ENCODE measurements at regions not wholly inside any gene's neighbourhood (a gene's known extent, or its start where the extent isn't known, plus 50 kb on each side); places are given as distances from the start of the nearest gene placed in this dataset.

DNA sequence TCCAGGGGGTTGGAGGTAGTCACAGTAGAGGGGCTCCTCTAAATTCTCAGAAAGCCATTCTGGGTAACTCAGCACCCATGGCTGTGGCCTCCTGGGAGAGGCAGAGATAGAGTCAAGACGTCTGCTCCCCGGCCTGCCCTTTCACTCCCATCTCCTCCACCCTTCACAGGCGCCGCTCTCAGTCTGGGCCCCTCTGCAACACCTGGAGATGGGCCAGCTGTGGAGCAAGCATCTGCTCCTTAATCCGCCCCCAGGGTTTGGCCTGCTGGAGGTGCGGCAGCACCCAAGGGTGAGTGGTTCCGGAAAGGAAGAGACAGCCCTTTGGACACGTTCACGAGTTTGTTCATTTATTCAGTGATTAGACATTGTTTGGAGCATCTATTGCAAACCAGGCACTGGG lies 271.3 kb downstream of the BMP7 start:
- no peak for DNase-seq (ENCODE audit: low read depth, low spot score)

- peak; percentile 48 for DNase-seq (ENCODE audit: low read depth, low spot score)
Measured at GRCh38 chr20:56995635-56996075, 270.8 kb downstream of the BMP7 start.

DNA sequence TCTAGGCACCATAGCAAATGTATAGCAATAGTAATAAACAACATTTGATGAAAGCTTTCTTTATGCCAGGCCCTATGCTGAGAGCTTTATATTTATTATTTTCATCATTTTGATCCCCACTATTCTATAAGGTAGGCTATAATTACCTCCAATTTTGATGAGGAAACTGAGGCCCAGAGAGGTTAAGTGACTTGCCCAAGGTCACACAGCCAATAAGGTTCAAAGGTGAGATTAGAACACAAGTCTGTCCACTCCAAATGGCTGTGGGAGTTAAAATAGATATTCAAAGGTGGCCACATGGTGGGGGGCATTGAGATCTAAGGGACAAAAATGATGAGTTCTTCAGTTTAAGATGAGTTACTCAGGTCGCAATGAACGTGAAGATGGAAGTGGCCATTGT lies 269.9 kb downstream of the BMP7 start:
- no peak for DNase-seq (ENCODE audit: low read depth, low spot score)

DNA sequence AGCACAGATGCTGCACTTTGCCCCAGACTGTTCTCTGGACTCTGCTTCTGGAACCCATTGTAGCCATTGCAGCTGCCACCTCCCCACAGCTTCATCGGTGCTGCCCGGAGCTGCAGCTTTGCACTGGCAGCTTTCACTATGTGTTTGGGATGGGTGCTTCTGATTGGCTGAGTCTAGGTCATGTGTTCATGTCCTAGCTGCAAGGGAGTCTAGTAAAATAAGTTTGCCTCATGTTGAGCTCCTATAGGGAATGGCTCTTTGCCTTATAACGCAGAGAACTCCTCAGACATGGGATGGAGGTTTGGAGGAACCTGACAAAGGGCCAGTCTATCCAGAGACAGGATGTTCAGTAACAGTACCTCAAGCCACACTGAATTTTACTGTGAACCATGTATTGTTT lies 268.0 kb downstream of the BMP7 start:
- no peak for DNase-seq (ENCODE audit: low read depth, low spot score)

DNA sequence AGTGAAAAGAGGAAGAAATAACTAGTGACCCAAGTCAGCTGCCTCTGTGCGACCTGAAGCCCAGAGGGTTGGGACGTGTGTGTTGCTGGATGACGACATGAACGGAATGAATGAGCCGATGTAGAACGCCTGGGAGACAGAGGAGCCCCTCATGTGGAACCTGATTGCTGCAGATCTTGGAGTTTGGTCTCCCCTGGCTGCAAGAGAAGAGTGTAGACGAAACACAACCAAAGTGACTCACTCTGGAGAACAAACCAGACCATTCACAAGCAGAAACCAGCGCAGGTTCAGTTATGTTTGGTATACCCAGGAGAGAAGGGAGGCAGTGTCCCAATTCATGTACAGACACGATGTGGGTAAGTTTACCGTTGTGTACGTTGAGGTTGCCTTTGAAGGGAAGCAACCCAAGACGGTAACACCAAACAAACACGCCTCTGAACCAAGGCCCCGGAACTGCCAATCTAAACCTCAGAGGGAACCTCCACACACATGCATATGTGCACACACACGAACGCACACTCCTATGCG lies 265.9 kb downstream of the BMP7 start:
- no peak for DNase-seq (ENCODE audit: low read depth, low spot score)

- no peak for DNase-seq (ENCODE audit: low read depth, low spot score)
Measured at GRCh38 chr20:57001126-57001767, 265.2 kb downstream of the BMP7 start.

GRCh38 chr20:57002066-57002570 lies 264.3 kb downstream of the BMP7 start:
- DNase-seq (ENCODE audit: low read depth, low spot score) = no peak

GRCh38 chr20:57003012-57003411 lies 263.4 kb downstream of the BMP7 start:
- no peak for DNase-seq (ENCODE audit: low read depth, low spot score)

GRCh38 chr20:57004416-57004815 lies 262.0 kb downstream of the BMP7 start:
- DNase-seq (ENCODE audit: low read depth, low spot score) = no peak

GRCh38 chr20:57004951-57005933 lies 261.2 kb downstream of the BMP7 start:
- no peak for DNase-seq (ENCODE audit: low read depth, low spot score)

DNA sequence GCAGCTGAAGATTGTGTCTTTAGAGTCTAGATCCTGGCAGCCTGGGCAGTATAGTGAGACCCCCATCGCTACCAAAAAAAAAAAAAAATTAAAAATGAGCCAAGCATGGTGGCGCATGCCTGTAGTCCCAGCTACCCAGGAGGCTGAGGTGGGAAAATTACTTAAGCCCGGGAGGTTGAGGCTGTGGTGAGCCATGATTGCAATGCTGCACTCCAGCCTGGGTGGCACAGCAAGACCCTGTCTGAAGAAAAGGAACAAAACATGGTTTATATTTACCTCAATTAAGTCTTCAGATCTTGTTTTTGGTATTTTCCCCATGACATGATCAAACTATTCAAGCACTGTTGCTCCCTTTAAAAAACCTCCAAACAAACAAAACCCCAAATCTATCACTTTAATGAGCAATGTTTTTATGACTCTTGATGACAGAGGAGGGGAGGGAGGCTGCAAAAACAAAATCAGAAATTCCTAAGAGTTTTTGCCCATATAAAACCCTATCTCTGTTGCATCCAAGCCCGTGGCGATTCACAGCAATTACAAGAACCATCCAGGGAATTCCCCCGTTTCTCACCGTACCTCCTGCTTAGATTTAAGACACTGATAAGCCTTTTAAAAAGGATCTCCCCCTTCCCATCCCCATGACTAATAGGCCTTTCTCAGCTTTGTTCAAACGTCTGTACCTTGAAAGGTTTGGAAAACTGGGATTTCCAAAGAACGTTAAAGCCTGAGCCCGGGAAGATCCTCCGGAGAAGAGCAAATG lies 259.9 kb downstream of the BMP7 start:
- peak; percentile 47 for DNase-seq (ENCODE audit: low read depth, low spot score)

DNA sequence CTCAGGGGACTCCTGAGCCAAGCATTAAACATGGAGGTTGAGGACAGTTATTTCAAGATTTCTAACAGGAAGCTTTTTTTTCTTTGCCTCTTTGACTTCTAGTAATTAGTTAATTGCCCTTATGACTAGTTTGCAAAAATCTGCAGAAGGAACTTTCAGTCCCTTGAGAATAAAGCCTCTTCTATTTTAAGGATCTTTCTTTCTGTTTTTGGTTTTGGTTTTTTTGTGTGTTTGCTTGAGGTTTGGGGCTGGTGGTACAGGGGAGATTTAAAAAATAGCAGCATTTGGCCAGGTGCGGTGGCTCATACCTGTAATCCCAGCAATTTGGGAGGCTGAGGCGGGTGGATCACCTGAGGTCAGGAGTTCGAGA lies 259.3 kb downstream of the BMP7 start:
- DNase-seq (ENCODE audit: low read depth, low spot score) = no peak

DNA sequence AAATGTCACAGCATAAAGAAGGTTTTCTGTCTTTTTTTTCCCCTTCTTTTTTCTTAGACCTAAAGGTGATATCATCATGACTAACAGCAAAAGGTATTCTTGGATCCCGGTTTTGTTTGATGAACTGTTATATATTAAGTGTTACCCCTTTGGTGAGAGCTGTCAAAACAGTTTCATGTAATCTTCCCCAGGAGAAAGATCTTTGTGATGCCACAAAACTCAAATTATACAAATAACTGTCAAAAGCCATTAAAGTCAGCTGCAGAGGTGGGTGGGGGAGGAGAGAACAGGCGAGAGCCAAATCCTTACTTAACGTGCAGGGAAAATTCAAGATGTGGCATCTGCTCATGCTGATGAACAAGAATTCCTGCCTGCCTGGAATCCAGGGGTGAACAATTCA lies 258.2 kb downstream of the BMP7 start:
- peak; percentile 33 for DNase-seq (ENCODE audit: low read depth, low spot score)

DNA sequence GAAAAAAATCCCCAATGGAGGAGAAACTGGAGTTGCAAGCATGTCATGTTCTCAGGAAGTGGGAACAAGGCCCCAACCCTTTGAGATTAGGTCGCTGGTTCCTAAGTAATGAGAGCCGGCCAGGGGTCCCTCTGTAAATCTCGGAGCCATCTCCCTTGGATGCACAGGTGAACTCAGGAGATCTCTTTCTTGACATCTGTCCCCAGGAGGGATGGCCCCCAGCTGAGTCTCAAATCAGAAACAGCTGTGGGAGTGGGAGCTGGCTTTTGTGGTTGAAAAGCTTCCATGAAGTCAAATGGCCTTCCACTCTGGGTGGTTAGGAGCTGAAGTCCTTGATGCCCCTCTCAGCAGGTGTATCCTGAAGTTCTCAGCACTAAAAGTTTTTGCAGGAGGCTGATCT lies 257.1 kb downstream of the BMP7 start:
- no peak for DNase-seq (ENCODE audit: low read depth, low spot score)

- DNase-seq (ENCODE audit: low read depth, low spot score) = no peak
Measured at GRCh38 chr20:57009775-57010174, 256.7 kb downstream of the BMP7 start.

- no peak for DNase-seq (ENCODE audit: low read depth, low spot score)
Measured at GRCh38 chr20:57012691-57013090, 253.8 kb downstream of the BMP7 start.

- no peak for DNase-seq (ENCODE audit: low read depth, low spot score)
Measured at GRCh38 chr20:57013217-57013616, 253.2 kb downstream of the BMP7 start.

DNA sequence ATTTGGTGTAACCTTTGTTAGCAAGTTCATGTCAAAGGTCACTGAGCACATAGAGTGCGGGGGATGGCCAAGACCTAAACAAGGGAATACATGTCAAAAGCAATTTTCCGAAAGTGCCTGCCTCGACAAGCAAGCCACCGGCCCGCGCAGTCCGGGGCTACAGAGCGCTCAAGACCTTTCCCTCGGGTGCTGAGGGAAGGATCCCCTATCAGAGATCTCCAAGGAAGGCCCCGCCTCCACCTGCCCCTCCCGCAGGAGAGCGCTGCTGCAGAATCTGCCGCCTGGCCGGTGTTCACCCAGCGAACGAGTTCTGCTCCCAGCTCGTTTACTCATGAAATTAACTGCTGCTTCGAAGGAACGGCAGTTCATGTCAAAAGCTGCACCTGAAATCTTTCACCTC lies 252.7 kb downstream of the BMP7 start:
- DNase-seq (ENCODE audit: low read depth, low spot score) = no peak

DNA sequence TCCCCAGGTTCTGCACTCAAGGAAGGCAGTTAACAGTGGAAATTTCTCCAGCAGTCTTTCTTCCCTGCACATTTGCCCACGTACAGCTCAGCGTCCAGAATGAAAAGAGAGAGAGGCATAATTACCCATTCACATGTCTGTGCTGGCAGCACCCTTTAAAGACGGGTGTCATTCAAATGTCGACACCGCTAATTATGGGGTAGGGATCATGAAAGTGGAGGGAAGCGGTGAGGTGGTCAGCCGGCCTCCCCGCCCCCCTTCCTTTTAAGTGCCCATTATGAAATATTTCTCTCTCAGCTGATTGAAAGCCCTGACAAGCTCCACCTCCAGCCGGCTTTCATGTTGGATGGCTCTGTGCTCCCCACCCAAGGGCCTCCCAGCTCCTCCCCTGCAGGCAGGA lies 246.1 kb downstream of the BMP7 start:
- DNase-seq (ENCODE audit: low read depth, low spot score) = no peak

GRCh38 chr20:57022306-57022705 lies 244.1 kb downstream of the BMP7 start:
- no peak for DNase-seq (ENCODE audit: low read depth, low spot score)

DNA sequence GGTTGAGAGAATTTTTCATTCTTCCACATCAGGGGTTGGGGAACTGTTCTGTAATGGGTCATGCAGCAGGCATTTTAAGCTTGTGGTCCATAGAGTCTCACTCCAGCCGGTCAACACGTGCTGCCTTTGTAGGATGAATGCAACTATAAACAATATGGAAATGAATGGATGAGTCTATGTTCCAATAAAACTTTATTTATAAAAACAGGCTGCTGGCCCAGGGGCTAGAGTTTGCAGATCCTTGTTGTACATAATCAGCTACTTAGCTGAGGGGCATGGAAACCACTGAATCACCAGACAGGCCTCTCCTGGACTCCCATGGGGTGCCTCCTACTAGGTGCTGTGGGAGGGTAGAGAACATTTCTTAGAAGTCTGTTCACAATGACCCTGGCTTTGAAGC lies 243.4 kb downstream of the BMP7 start:
- no peak for DNase-seq (ENCODE audit: low read depth, low spot score)

DNA sequence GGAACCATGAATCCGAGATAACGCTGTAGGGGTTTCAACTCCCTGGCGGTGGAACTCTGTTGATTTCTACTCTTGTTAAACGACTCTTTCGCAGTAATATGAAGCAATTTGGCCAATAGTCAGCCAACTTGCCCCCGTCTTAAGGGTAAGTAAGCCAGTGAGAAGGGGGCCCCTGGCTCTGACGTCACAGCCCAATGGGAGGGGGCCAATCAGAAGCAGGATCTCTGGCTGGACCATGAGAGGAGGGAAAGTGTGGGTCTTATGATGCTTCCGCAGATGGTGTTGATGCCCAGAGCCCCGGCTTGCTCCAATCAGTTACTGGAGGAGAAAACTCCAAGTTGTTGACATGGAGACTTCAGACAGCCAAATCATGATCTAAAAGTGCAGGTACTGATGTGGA lies 242.4 kb downstream of the BMP7 start:
- no peak for DNase-seq (ENCODE audit: low read depth, low spot score)

Measured in astrocyte of the hippocampus (primary cell).